Hepatocyte (in vitro differentiated cells): ENCODE measurements at regions not wholly inside any gene's neighbourhood (a gene's known extent, or its start where the extent isn't known, plus 50 kb on each side); places are given as distances from the start of the nearest gene placed in this dataset.

Experiments used
- DNase-seq: peaks from one replicate; pipeline ENCODE4 v3.0.0-alpha.2; 2016; ENCODE audit warnings: low spot score
- H2AFZ ChIP-seq: fragments of 200-600 bp; sonication (generic); 2 replicates; pipeline ENCODE4 v1.6.0; 2016; ENCODE audit warnings: antibody characterized with exemption, mild to moderate bottlenecking
- H3K27ac ChIP-seq: fragments of 200-600 bp; sonication (generic); 2 replicates; pipeline ENCODE4 v1.5.1; 2016; ENCODE audit warnings: mild to moderate bottlenecking
- H3K27me3 ChIP-seq: fragments of 200-600 bp; sonication (generic); 2 replicates; pipeline ENCODE4 v1.6.1; 2016
- H3K36me3 ChIP-seq: fragments of 200-600 bp; sonication (generic); replicated peaks from 2 replicates; pipeline ENCODE4 v1.5.1; 2016; ENCODE audit warnings: low read depth; ENCODE audit not compliant: insufficient read depth
- H3K4me1 ChIP-seq: fragments of 200-600 bp; sonication (generic); 2 replicates; pipeline ENCODE4 v1.5.1; 2016; ENCODE audit warnings: mild to moderate bottlenecking, moderate library complexity; ENCODE audit not compliant: insufficient read depth
- H3K4me2 ChIP-seq: fragments of 200-600 bp; sonication (generic); 2 replicates; pipeline ENCODE4 v1.6.0; 2016
- H3K4me3 ChIP-seq: fragments of 200-600 bp; sonication (generic); 2 replicates; pipeline ENCODE4 v1.5.1; 2016; ENCODE audit warnings: mild to moderate bottlenecking
- H3K79me2 ChIP-seq: fragments of 200-600 bp; sonication (generic); 2 replicates; pipeline ENCODE4 v1.6.0; 2017; ENCODE audit warnings: mild to moderate bottlenecking
- H3K9me2 ChIP-seq: fragments of 200-600 bp; sonication (generic); replicated peaks from 2 replicates; pipeline ENCODE4 v1.6.0; 2017; ENCODE audit warnings: mild to moderate bottlenecking; ENCODE audit not compliant: insufficient read depth
- H3K9me3 ChIP-seq: fragments of 200-600 bp; sonication (generic); 2 replicates; pipeline ENCODE4 v1.5.1; 2016; ENCODE audit warnings: low read depth, mild to moderate bottlenecking
- H4K20me1 ChIP-seq: fragments of 200-600 bp; sonication (generic); 2 replicates; pipeline ENCODE4 v1.6.0; 2016; ENCODE audit warnings: mild to moderate bottlenecking; ENCODE audit not compliant: insufficient read depth, poor library complexity, severe bottlenecking
- EZH2 ChIP-seq: fragments of 200-600 bp; sonication (generic); IDR thresholded peaks from 2 replicates; pipeline ENCODE4 v1.6.1; 2016; ENCODE audit warnings: antibody characterized with exemption, mild to moderate bottlenecking, borderline replicate concordance
- EZH2phosphoT487 ChIP-seq: fragments of 200-600 bp; sonication (generic); IDR thresholded peaks from one replicate; pipeline ENCODE4 v1.6.1; 2018; ENCODE audit warnings: antibody characterized with exemption, mild to moderate bottlenecking, low read depth, moderate library complexity; ENCODE audit not compliant: unreplicated experiment, severe bottlenecking
- WGBS: methylation state at CpG from one replicate; pipeline ENCODE4 v1.1.6; 2016; ENCODE audit warnings: low lambda C conversion rate; ENCODE audit errors: missing lambda C conversion rate; 5-methylcytosine and 5-hydroxymethylcytosine counted together
- TF ChIP-seq, protein P1 (sequence below): fragments of 200-600 bp; sonication (generic); IDR thresholded peaks from 2 replicates; pipeline ENCODE4 v1.5.1; 2016; ENCODE audit warnings: antibody characterized with exemption, mild to moderate bottlenecking; ENCODE audit not compliant: poor library complexity

DNA sequence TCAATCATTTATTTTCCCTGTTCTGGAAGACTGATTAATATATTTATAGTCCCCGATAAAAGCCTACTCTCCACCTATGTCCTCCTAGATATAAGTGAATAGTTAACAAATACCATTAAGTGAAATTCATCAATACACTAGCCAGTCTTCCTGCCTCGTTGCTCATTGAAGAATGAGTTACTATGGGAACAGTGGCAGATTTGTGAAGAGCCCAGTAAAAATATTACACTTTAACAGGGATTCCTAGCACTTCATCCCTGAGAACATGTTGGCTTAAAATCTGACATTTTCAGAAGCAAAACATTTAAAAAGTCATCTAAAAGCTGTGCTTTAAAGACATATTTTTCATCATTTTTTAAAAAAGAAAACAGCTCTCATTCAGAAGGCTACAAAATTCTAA is 848.7 kb upstream of the NXPH2 start:
- no peaks in the 10 kb centered on the region for H3K27me3 ChIP-seq
- no peak for TF ChIP-seq EZH2phosphoT487
- TF ChIP-seq, protein P1, sequence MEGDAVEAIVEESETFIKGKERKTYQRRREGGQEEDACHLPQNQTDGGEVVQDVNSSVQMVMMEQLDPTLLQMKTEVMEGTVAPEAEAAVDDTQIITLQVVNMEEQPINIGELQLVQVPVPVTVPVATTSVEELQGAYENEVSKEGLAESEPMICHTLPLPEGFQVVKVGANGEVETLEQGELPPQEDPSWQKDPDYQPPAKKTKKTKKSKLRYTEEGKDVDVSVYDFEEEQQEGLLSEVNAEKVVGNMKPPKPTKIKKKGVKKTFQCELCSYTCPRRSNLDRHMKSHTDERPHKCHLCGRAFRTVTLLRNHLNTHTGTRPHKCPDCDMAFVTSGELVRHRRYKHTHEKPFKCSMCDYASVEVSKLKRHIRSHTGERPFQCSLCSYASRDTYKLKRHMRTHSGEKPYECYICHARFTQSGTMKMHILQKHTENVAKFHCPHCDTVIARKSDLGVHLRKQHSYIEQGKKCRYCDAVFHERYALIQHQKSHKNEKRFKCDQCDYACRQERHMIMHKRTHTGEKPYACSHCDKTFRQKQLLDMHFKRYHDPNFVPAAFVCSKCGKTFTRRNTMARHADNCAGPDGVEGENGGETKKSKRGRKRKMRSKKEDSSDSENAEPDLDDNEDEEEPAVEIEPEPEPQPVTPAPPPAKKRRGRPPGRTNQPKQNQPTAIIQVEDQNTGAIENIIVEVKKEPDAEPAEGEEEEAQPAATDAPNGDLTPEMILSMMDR, result no peak
- TF ChIP-seq EZH2, result no peak
- no peaks in the 10 kb centered on the region for H3K36me3 ChIP-seq
- no peak overlapping the region for H2AFZ ChIP-seq
- peaks cover 3% of the 10 kb centered on the region for H3K4me1 ChIP-seq
- no peak overlapping the region for H3K4me3 ChIP-seq
- no peaks in the 10 kb centered on the region for H3K79me2 ChIP-seq
- no peak overlapping the region for H3K4me2 ChIP-seq
- no peak overlapping the region for H3K27ac ChIP-seq
- H4K20me1 ChIP-seq, result no peaks in the 10 kb centered on the region
- DNase-seq, result no peak
- H3K9me2 ChIP-seq, result no peaks in the 10 kb centered on the region
- 64% methylated on average over 2 of the region's 2 CpGs for WGBS
- H3K9me3 ChIP-seq, result no peaks in the 10 kb centered on the region

DNA sequence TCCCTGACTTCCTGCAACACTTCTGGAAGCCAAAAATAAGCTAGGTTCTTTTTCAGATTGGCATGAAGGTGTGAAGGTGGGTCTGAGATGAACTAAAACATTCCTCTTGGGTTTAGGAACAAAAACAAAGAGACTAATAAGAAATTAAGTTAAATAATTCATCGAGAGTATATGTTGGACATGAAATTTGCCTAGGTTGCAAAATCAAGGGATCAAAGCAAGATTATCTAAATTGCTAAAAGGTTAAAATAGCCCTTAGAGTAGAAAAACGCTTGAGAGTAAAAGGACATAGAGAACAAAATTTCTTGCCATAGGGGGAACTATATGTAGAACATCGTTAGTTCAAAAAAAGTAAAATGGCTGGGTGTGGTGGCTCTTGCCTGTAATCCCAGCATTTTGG is 845.9 kb upstream of the NXPH2 start:
- no peaks in the 10 kb centered on the region for H3K79me2 ChIP-seq
- no peaks in the 10 kb centered on the region for H3K9me3 ChIP-seq
- no peaks in the 10 kb centered on the region for H3K27me3 ChIP-seq
- TF ChIP-seq, protein P1, result no peak
- no peak for TF ChIP-seq EZH2
- TF ChIP-seq EZH2phosphoT487, result no peak
- H3K27ac ChIP-seq, result no peak overlapping the region
- H2AFZ ChIP-seq, result no peak overlapping the region
- H3K4me1 ChIP-seq, result peaks cover 3% of the 10 kb centered on the region
- H4K20me1 ChIP-seq, result no peaks in the 10 kb centered on the region
- no peaks in the 10 kb centered on the region for H3K9me2 ChIP-seq
- 93% methylated on average over 3 of the region's 3 CpGs for WGBS
- H3K4me2 ChIP-seq, result no peak overlapping the region
- no peaks in the 10 kb centered on the region for H3K36me3 ChIP-seq
- DNase-seq, result no peak
- no peak overlapping the region for H3K4me3 ChIP-seq

DNA sequence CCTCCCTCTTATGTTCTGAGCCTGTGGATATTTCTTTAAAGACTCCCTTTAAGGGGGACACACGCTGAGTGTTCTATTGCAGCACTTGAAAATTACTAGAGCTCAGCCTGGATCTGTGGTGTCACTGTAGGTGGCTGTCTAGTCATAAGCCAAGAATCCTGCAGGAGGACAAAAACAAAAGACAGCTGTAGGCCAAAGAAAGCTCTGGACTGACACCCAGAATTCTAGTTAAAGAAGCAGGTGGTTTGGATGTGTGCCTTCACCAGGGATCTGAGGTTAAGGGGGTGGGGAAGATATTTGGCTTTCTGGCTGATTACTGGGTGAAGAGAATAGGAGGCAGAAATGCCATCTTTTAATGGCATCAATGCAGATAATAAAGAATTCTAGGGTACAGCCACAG is 842.5 kb upstream of the NXPH2 start:
- no peak overlapping the region for H3K4me2 ChIP-seq
- H3K9me2 ChIP-seq, result no peaks in the 10 kb centered on the region
- TF ChIP-seq, protein P1, result no peak
- TF ChIP-seq EZH2phosphoT487 (no peak), EZH2 (no peak)
- no peak overlapping the region for H3K4me3 ChIP-seq
- H3K79me2 ChIP-seq, result no peaks in the 10 kb centered on the region
- H3K27me3 ChIP-seq, result no peaks in the 10 kb centered on the region
- H3K36me3 ChIP-seq, result no peaks in the 10 kb centered on the region
- H3K27ac ChIP-seq, result no peak overlapping the region
- peaks cover 3% of the 10 kb centered on the region for H3K4me1 ChIP-seq
- 84% methylated on average over 1 of the region's 1 CpG for WGBS
- DNase-seq, result no peak
- H2AFZ ChIP-seq, result no peak overlapping the region
- H3K9me3 ChIP-seq, result no peaks in the 10 kb centered on the region
- no peaks in the 10 kb centered on the region for H4K20me1 ChIP-seq

DNA sequence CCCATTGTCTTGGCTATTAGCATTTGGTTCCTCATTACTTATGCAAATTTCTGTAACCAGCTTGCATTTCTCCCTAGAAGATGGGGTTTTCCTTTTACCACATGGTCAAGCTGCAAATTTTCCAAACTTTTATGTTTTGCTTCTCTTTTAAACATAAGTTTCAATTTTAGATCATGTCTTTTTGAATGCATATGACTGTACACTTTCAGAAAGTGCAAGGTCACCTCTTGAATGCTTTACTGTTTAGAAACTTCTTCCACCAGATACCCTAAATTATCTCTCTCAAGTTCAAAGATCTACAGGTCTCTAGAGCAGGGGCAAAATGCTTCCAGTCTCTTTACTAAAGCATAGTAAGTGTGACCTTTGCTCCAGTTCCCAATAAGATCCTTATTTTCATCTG is 837.6 kb upstream of the NXPH2 start:
- H3K9me3 ChIP-seq, result no peaks in the 10 kb centered on the region
- H3K4me2 ChIP-seq, result no peak overlapping the region
- H3K9me2 ChIP-seq, result no peaks in the 10 kb centered on the region
- no peak for DNase-seq
- H3K27me3 ChIP-seq, result no peaks in the 10 kb centered on the region
- H3K4me1 ChIP-seq, result no peaks in the 10 kb centered on the region
- no peak overlapping the region for H3K27ac ChIP-seq
- TF ChIP-seq EZH2phosphoT487 (no peak), EZH2 (no peak)
- TF ChIP-seq, protein P1, result no peak
- no peak overlapping the region for H2AFZ ChIP-seq
- no peaks in the 10 kb centered on the region for H4K20me1 ChIP-seq
- H3K4me3 ChIP-seq, result no peak overlapping the region
- H3K36me3 ChIP-seq, result no peaks in the 10 kb centered on the region
- H3K79me2 ChIP-seq, result no peaks in the 10 kb centered on the region
